ENCODE measurements at regions not wholly inside any gene's neighbourhood (a gene's known extent, or its start where the extent isn't known, plus 50 kb on each side); places are given as distances from the start of the nearest gene placed in this dataset.

GRCh38 chr21:35953597-35953996 lies 106.7 kb downstream of the SETD4 start:
- Histone ChIP-seq H3K9ac (ENCODE audit: insufficient read depth, low read length, poor library complexity, severe bottlenecking) (no peak overlapping the region), H4K20me1 (ENCODE audit: insufficient read depth, low read length) (no peaks in the 10 kb centered on the region), H3K4me3 (replicated peaks in 1 of 3; ENCODE audit: low read depth in 2 of 3, low read length in 3 of 3) (no peak overlapping the region), H3K27ac (ENCODE audit: low read depth in 1 of 2, low read length in 2 of 2) (no peak overlapping the region), H3K79me2 (ENCODE audit: insufficient read depth, low read length) (no peaks in the 10 kb centered on the region), H3K36me3 (replicated peaks in 1 of 2; ENCODE audit: control insufficient read depth in 1 of 2, insufficient read depth in 2 of 2, low read length in 2 of 2) (no peaks in the 10 kb centered on the region), H3K4me2 (replicated peaks; ENCODE audit: extremely low read depth, low read length, poor library complexity, severe bottlenecking) (no peak overlapping the region), H3K4me1 (ENCODE audit: control insufficient read depth in 1 of 2, insufficient read depth in 2 of 2, low read length in 2 of 2) (no peaks in the 10 kb centered on the region), H2AFZ (ENCODE audit: insufficient read depth, low read depth, low read length, poor library complexity, severe bottlenecking) (no peak overlapping the region), H3K9me3 (replicated peaks in 1 of 2; ENCODE audit: control insufficient read depth in 1 of 2, insufficient read depth in 1 of 2, low read length in 2 of 2) (no peaks in the 10 kb centered on the region), H3K27me3 (ENCODE audit: control insufficient read depth in 2 of 2, insufficient read depth in 2 of 2, low read length in 2 of 2) (no peaks in the 10 kb centered on the region)
- H3K27me3 Mint-ChIP-seq (ENCODE audit: low read depth in 3 of 3): peaks cover 2 to 6% (median 5%) of the 10 kb centered on the region in 3 donors
- no peak for DNase-seq
- H3K4me1 Mint-ChIP-seq: no peaks in the 10 kb centered on the region
- H3K36me3 Mint-ChIP-seq: no peaks in the 10 kb centered on the region
- no peak overlapping the region for H3K27ac Mint-ChIP-seq
- no peak overlapping the region for H3K4me3 Mint-ChIP-seq
- WGBS (ENCODE audit: insufficient coverage): 94% methylated on average over 2 of the region's 2 CpGs
- intact Hi-C loops (cut with micrococcal nuclease): no loop called here
- TF ChIP-seq, protein P1, sequence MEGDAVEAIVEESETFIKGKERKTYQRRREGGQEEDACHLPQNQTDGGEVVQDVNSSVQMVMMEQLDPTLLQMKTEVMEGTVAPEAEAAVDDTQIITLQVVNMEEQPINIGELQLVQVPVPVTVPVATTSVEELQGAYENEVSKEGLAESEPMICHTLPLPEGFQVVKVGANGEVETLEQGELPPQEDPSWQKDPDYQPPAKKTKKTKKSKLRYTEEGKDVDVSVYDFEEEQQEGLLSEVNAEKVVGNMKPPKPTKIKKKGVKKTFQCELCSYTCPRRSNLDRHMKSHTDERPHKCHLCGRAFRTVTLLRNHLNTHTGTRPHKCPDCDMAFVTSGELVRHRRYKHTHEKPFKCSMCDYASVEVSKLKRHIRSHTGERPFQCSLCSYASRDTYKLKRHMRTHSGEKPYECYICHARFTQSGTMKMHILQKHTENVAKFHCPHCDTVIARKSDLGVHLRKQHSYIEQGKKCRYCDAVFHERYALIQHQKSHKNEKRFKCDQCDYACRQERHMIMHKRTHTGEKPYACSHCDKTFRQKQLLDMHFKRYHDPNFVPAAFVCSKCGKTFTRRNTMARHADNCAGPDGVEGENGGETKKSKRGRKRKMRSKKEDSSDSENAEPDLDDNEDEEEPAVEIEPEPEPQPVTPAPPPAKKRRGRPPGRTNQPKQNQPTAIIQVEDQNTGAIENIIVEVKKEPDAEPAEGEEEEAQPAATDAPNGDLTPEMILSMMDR (IDR thresholded peaks at IDR 0.05): no peak
- peaks cover 0 to 4% (median 0%) of the 10 kb centered on the region in 7 donors for H3K9me3 Mint-ChIP-seq

DNA sequence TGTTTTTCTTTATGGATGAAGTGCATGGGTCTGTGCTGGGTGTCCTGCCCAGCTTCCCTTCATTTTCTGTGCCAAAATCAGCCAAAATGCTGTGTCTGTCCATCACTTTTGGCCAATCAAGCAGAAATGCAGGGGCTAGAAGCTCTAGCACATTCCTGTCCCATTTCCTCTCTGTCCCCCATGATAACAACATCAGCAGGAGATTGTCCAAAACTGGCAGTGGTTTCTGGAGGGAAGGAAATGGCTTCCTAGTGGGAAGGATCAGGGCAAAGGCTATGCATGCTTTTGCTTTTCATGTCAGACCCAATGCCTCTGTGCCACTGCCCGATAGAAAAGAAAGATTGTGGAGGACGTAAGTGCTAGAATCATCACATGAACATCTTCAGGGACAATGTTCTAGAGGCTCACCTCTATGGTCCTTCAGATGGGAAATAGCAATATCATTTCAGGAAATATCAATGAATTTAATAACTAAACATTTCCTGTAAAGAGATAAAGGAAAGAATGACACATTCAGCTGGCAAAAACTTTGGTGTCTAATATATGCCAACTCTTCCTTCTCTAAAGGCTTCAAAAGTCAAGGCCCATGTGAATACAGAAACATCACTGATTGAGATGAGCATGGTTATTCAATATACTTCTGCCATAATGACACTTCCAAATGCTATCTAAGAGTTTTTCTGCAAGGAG lies 107.5 kb downstream of the SETD4 start:
- peaks cover 0 to 2% (median 0%) of the 10 kb centered on the region in 7 donors for H3K9me3 Mint-ChIP-seq
- no peak overlapping the region for H3K9ac ChIP-seq (ENCODE audit: insufficient read depth, low read length, poor library complexity, severe bottlenecking)
- no peaks in the 10 kb centered on the region for H3K4me1 ChIP-seq (ENCODE audit: control insufficient read depth in 1 of 2, insufficient read depth in 2 of 2, low read length in 2 of 2)
- H3K27me3 ChIP-seq (ENCODE audit: control insufficient read depth in 2 of 2, insufficient read depth in 2 of 2, low read length in 2 of 2): no peaks in the 10 kb centered on the region
- H3K4me1 Mint-ChIP-seq: no peaks in the 10 kb centered on the region
- H3K79me2 ChIP-seq (ENCODE audit: insufficient read depth, low read length): no peaks in the 10 kb centered on the region
- 100% methylated on average over 2 of the region's 2 CpGs for WGBS (ENCODE audit: insufficient coverage)
- H3K27ac ChIP-seq (ENCODE audit: low read depth in 1 of 2, low read length in 2 of 2): no peak overlapping the region
- H3K27ac Mint-ChIP-seq: no peak overlapping the region
- TF ChIP-seq, protein P1 (IDR thresholded peaks at IDR 0.05): no peak
- no peak overlapping the region for H3K4me3 ChIP-seq (replicated peaks in 1 of 3; ENCODE audit: low read depth in 2 of 3, low read length in 3 of 3)
- H3K36me3 Mint-ChIP-seq: no peaks in the 10 kb centered on the region
- no peaks in the 10 kb centered on the region for H4K20me1 ChIP-seq (ENCODE audit: insufficient read depth, low read length)
- no peaks in the 10 kb centered on the region for H3K9me3 ChIP-seq (replicated peaks in 1 of 2; ENCODE audit: control insufficient read depth in 1 of 2, insufficient read depth in 1 of 2, low read length in 2 of 2)
- peaks cover 2 to 6% (median 5%) of the 10 kb centered on the region in 3 donors for H3K27me3 Mint-ChIP-seq (ENCODE audit: low read depth in 3 of 3)
- no peak for DNase-seq
- H3K4me3 Mint-ChIP-seq: no peak overlapping the region
- H3K36me3 ChIP-seq (replicated peaks in 1 of 2; ENCODE audit: control insufficient read depth in 1 of 2, insufficient read depth in 2 of 2, low read length in 2 of 2): no peaks in the 10 kb centered on the region
- intact Hi-C loops (cut with micrococcal nuclease): no loop called here
- no peak overlapping the region for H2AFZ ChIP-seq (ENCODE audit: insufficient read depth, low read depth, low read length, poor library complexity, severe bottlenecking)
- no peak overlapping the region for H3K4me2 ChIP-seq (replicated peaks; ENCODE audit: extremely low read depth, low read length, poor library complexity, severe bottlenecking)

Measured in CD14-positive monocyte (primary cell).